ENCODE measurements at regions not wholly inside any gene's neighbourhood (a gene's known extent, or its start where the extent isn't known, plus 50 kb on each side); places are given as distances from the start of the nearest gene placed in this dataset.
A peak's percentile ranks its signal among the peaks of the same experiment; 100 is the strongest.

DNA sequence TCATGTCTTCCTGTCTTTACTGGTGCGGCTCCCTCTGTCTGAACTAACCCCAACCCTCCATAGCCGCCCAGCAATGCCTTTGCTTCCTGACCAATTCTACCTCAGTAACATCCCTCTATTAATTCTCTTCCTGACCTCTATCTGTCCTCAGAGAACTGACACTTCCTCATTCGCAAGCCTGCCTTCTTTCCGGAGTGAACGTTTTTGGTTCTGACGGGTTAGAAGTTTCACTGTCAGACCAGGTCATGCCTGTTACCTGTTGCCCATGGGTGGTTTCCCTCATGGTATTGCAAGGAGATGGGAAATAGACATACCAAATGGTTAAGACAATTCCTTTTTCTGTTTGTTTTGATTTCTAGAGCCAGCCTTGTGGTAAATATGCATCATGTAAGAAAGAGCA lies 453.4 kb upstream of the SLC14A2 start:
- TF ChIP-seq, protein P1, sequence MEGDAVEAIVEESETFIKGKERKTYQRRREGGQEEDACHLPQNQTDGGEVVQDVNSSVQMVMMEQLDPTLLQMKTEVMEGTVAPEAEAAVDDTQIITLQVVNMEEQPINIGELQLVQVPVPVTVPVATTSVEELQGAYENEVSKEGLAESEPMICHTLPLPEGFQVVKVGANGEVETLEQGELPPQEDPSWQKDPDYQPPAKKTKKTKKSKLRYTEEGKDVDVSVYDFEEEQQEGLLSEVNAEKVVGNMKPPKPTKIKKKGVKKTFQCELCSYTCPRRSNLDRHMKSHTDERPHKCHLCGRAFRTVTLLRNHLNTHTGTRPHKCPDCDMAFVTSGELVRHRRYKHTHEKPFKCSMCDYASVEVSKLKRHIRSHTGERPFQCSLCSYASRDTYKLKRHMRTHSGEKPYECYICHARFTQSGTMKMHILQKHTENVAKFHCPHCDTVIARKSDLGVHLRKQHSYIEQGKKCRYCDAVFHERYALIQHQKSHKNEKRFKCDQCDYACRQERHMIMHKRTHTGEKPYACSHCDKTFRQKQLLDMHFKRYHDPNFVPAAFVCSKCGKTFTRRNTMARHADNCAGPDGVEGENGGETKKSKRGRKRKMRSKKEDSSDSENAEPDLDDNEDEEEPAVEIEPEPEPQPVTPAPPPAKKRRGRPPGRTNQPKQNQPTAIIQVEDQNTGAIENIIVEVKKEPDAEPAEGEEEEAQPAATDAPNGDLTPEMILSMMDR (IDR thresholded peaks at IDR 0.05; ENCODE audit: low read depth, low read length, missing control alignments): no peak
- H3K4me3 ChIP-seq (replicated peaks; ENCODE audit: low read depth, low read length): no peak overlapping the region
- DNase-seq (ENCODE audit: extremely low read depth, low read depth): no peak

- TF ChIP-seq, protein P1 (IDR thresholded peaks at IDR 0.05; ENCODE audit: low read depth, low read length, missing control alignments): no peak
- H3K4me3 ChIP-seq (replicated peaks; ENCODE audit: low read depth, low read length): no peak overlapping the region
- DNase-seq (ENCODE audit: extremely low read depth, low read depth): no peak
Observed at GRCh38 chr18:45163871-45164270, 451.4 kb upstream of the SLC14A2 start.

DNA sequence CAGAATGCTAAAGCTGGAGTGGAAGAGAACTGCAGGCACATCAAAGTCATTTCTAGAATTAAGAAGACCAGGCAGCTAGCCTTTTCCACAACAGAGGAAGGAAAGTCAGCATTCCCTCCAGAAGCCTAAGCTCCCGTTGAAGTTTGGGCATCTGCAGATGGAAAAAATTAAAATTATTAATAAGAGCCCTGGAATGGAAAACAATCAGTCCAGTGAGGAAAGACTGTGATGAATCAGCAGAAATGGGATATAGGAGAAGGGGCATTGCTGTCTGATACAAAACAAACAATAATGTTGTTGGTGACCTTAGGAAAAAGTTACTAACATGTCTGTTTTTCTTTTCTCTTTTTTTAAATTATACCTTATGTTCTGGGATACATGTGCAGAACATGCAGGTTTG lies 450.7 kb upstream of the SLC14A2 start:
- H3K4me3 ChIP-seq (replicated peaks; ENCODE audit: low read depth, low read length): no peak overlapping the region
- no peak for DNase-seq (ENCODE audit: extremely low read depth, low read depth)
- TF ChIP-seq, protein P1 (IDR thresholded peaks at IDR 0.05; ENCODE audit: low read depth, low read length, missing control alignments): no peak

GRCh38 chr18:45165176-45165713 lies 450.0 kb upstream of the SLC14A2 start:
- no peak for DNase-seq (ENCODE audit: extremely low read depth, low read depth)
- H3K4me3 ChIP-seq (replicated peaks; ENCODE audit: low read depth, low read length): no peak overlapping the region
- TF ChIP-seq, protein P1 (IDR thresholded peaks at IDR 0.05; ENCODE audit: low read depth, low read length, missing control alignments): no peak

- no peak overlapping the region for H3K4me3 ChIP-seq (replicated peaks; ENCODE audit: low read depth, low read length)
- TF ChIP-seq, protein P1 (IDR thresholded peaks at IDR 0.05; ENCODE audit: low read depth, low read length, missing control alignments): no peak
- DNase-seq (ENCODE audit: extremely low read depth, low read depth): no peak
Observed at GRCh38 chr18:45165871-45166270, 449.4 kb upstream of the SLC14A2 start.

DNA sequence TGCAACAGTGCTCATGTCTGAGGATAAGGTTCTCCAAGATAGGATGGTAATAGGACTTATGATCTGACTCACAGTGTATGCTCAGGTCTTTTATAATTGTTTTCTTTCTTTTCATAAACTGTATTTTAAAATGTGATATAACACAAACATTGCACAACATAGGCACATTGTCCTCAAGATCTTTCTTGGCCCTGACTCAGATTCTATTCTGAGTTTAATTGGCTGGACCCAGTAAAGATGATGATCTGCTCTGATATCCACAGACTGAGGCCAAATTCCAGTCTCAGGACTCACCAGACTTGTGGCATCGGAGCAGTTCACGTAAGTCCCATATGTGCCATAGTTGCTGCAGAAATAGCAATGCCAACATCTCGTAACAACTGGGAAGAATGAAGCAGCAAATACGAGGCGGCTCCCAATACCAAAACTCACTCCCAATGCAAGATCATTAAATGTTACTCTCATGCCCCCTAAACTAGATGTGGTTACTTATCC lies 448.9 kb upstream of the SLC14A2 start:
- peak; percentile 62 for DNase-seq (ENCODE audit: extremely low read depth, low read depth)
- TF ChIP-seq, protein P1 (IDR thresholded peaks at IDR 0.05; ENCODE audit: low read depth, low read length, missing control alignments): no peak
- H3K4me3 ChIP-seq (replicated peaks; ENCODE audit: low read depth, low read length): no peak overlapping the region
